ENCODE measurements at regions not wholly inside any gene's neighbourhood (a gene's known extent, or its start where the extent isn't known, plus 50 kb on each side); places are given as distances from the start of the nearest gene placed in this dataset.

DNA sequence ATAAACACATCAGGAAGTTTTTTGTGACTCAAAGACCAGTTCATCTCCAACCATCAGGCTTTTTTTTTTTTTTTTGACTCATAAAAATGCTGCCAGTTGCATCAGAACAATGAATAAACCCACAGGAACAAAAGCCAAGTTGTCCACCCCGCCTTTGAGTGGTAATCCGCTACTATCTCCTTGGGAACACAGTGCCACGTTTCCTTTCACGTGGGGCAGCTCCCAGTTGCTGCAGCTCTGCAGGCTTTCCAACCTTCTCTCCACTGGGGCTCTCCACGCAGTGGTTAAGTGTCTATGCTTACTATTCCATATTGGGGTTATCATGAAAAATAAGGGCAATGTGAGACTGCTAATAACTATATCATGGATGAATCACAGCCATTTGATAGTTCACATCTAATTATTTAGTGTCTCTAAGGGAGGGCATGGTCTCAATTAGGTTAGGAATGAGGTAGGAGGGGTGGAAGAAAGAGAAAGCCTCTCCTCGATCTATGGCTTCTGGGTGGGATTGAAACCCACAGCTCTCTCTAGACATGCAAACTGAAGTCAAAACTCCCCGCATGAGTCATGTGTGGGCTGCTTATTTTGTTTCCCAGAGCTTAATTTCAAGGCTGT is 55.8 kb upstream of the ACTBL2 start:
- Mint-ChIP-seq H3K27ac (no peak overlapping the region), H3K4me3 (no peak overlapping the region), H3K36me3 (no peaks in the 10 kb centered on the region), H3K27me3 (peaks cover 4% of the 10 kb centered on the region), H3K9me3 (no peaks in the 10 kb centered on the region), H3K4me1 (no peaks in the 10 kb centered on the region)
- CTCF ChIA-PET: no interaction called here
- no peak for DNase-seq

- no peak for DNase-seq
- Mint-ChIP-seq H3K9me3 (no peaks in the 10 kb centered on the region), H3K27me3 (peaks cover 4% of the 10 kb centered on the region), H3K27ac (no peak overlapping the region), H3K4me1 (no peaks in the 10 kb centered on the region), H3K36me3 (no peaks in the 10 kb centered on the region), H3K4me3 (no peak overlapping the region)
- CTCF ChIA-PET: no interaction called here
Observed at GRCh38 chr5:57537811-57538210, 55.2 kb upstream of the ACTBL2 start.

- no peak for DNase-seq
- H3K36me3 Mint-ChIP-seq: no peaks in the 10 kb centered on the region
- CTCF ChIA-PET: interaction anchor here (0.6 kb wide), 1 partner anchor 13 kb away, joined by 3 read pairs; no protein-coding TSS in a partner anchor
- H3K27me3 Mint-ChIP-seq: peaks cover 4% of the 10 kb centered on the region
- H3K9me3 Mint-ChIP-seq: no peaks in the 10 kb centered on the region
- H3K4me3 Mint-ChIP-seq: no peak overlapping the region
- H3K27ac Mint-ChIP-seq: no peak overlapping the region
- H3K4me1 Mint-ChIP-seq: no peaks in the 10 kb centered on the region
Observed at GRCh38 chr5:57532513-57533497, 50.2 kb upstream of the ACTBL2 start.

Measured in activated naive CD4-positive, alpha-beta T cell treated with anti-CD3 and anti-CD28 coated beads, Interleukin-2, amount 10 ng/mL, durations not matched to agents 7 days and 5 days (primary cell).